ENCODE measurements at regions not wholly inside any gene's neighbourhood (a gene's known extent, or its start where the extent isn't known, plus 50 kb on each side); places are given as distances from the start of the nearest gene placed in this dataset.

- intact Hi-C loops (cut with micrococcal nuclease): no loop called here
- Histone ChIP-seq H3K4me3 (replicated peaks in 1 of 2; ENCODE audit: low read depth in 1 of 2, low read length in 2 of 2) (no peak overlapping the region), H3K9me3 (ENCODE audit: control insufficient read depth in 1 of 2, insufficient read depth in 1 of 2, low read depth in 1 of 2, low read length in 2 of 2) (no peaks in the 10 kb centered on the region), H3K4me1 (ENCODE audit: control insufficient read depth in 1 of 2, insufficient read depth in 2 of 2, low read length in 2 of 2) (no peaks in the 10 kb centered on the region), H3K27me3 (ENCODE audit: insufficient read depth, low read length) (peaks cover 27% of the 10 kb centered on the region), H3K4me2 (ENCODE audit: low read length) (no peak overlapping the region), H4K20me1 (ENCODE audit: insufficient read depth) (no peaks in the 10 kb centered on the region), H3K79me2 (ENCODE audit: insufficient read depth, low read length) (no peaks in the 10 kb centered on the region), H3K9me2 (ENCODE audit: insufficient read depth) (no peaks in the 10 kb centered on the region), H2AFZ (ENCODE audit: low read depth, low read length, poor library complexity, severe bottlenecking) (no peak overlapping the region), H3K36me3 (ENCODE audit: control insufficient read depth in 1 of 2, insufficient read depth in 2 of 2, low read length in 2 of 2) (no peaks in the 10 kb centered on the region), H3K27ac (ENCODE audit: low read depth, low read length) (no peak overlapping the region), H3K9ac (ENCODE audit: low read length) (no peak overlapping the region)
- ATAC-seq (no peak), DNase-seq (ENCODE audit: low read depth, low spot score) (no peak)
- RAD21 ChIA-PET (ENCODE audit: low non-redundant PET in 1 of 2, low total read pairs in 2 of 2, uncharacterized antibody in 2 of 2, unreplicated experiment in 2 of 2): no interaction called here
- POLR2A ChIA-PET: no interaction called here
- BruUV-seq (replicated peaks): no TSS peak
- TF ChIP-seq RAD21 (IDR thresholded peaks at IDR 0.05; ENCODE audit: low read depth): no peak
- TF ChIP-seq, protein P1, sequence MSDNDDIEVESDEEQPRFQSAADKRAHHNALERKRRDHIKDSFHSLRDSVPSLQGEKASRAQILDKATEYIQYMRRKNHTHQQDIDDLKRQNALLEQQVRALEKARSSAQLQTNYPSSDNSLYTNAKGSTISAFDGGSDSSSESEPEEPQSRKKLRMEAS (IDR thresholded peaks at IDR 0.05): no peak
- TF ChIP-seq REST (IDR thresholded peaks at IDR 0.05; ENCODE audit: low read depth): no peak
- no peak for TF ChIP-seq SIN3A (IDR thresholded peaks at IDR 0.05; ENCODE audit: low read depth)
- no peak for TF ChIP-seq JUND (IDR thresholded peaks at IDR 0.05)
- no peak for TF ChIP-seq CBX3 (IDR thresholded peaks at IDR 0.05; ENCODE audit: low read depth)
- no peak for TF ChIP-seq TCF7L2 (IDR thresholded peaks at IDR 0.05; ENCODE audit: borderline replicate concordance, extremely low read depth, insufficient read depth, insufficient read length)
- no peak for TF ChIP-seq CTCF (IDR thresholded peaks at IDR 0.05 in 2 of 3, conservative IDR thresholded peaks at IDR 0.05 in 1 of 3; ENCODE audit: borderline replicate concordance in 1 of 3, insufficient read depth in 1 of 3, low read depth in 2 of 3, low read length in 2 of 3)
- no peak for TF ChIP-seq EZH2phosphoT487 (IDR thresholded peaks at IDR 0.05; ENCODE audit: borderline replicate concordance)
- no peak for TF ChIP-seq YY1 (IDR thresholded peaks at IDR 0.05; ENCODE audit: extremely low read depth, insufficient replicate concordance, low read depth, low read length)
- TF ChIP-seq CEBPB (IDR thresholded peaks at IDR 0.05; ENCODE audit: low read depth): no peak
- no peak for TF ChIP-seq ZNF274 (IDR thresholded peaks at IDR 0.05; ENCODE audit: low read depth, low read length)
- no peak for TF ChIP-seq SRF (IDR thresholded peaks at IDR 0.05; ENCODE audit: low read depth)
- TF ChIP-seq FOSL1 (IDR thresholded peaks at IDR 0.05; ENCODE audit: low read depth): no peak
- no peak for TF ChIP-seq POLR2A (IDR thresholded peaks at IDR 0.05; ENCODE audit: borderline replicate concordance, extremely low read depth, insufficient read depth, insufficient read length)
- no peak for TF ChIP-seq EGR1 (IDR thresholded peaks at IDR 0.05; ENCODE audit: low read depth)
- CTCF ChIA-PET: interaction anchor here (1.2 to 1.9 kb wide), 2 partner anchors 14 to 53 kb away, joined by 9 to 10 read pairs; no protein-coding TSS in a partner anchor
These were observed 241.6 kb downstream of the RPIA start for GRCh38 chr2:88933091-88933490.

Data from HCT116 (cell line).